Activated CD4-positive, alpha-beta T cell treated with anti-CD3 and anti-CD28 coated beads for 48 hours (primary cell): ENCODE measurements at regions not wholly inside any gene's neighbourhood (a gene's known extent, or its start where the extent isn't known, plus 50 kb on each side); places are given as distances from the start of the nearest gene placed in this dataset.
"Not testable (repeated sequence)": the region's sequence is repeated elsewhere in the genome, so short reads cannot be mapped to it uniquely, and the experiment has no call there.

ENCODE experiments used
- DNase-seq: peaks from one replicate; pipeline ENCODE4 v3.0.0-alpha.2; 2020

DNA sequence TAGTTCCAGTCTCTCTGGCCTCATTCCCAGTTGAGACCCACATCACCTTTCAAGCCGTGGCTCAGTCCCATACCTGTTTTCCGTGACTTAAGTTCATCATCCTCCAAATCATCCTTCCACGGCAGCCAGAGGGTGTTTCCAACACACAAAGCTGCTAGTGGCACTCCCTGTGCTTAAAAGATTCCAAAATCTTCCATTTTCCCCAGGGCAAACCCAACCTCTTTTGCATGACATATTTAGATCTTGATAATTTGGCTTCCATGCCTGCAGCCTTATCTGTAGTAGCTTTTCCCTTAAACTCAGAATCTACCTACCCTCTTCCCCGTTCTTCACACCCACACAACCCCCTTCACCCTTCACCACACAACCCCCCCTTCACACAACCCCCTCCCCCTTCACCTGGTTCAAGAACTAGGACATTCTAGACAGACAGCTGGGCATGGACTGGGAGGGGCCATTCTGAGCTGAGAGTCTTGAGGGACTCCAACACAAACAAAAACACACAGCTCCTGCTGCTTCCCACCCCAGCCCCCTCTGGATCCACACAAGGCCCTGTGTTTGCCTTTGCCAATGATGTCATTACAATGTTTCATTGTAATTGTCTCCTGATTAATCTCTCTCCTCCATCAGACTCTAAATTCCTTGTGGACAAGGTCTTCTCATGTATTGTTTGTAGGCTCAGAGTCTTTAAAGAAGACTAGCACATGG is 268.2 kb downstream of the SH3GL2 start:
- no peak for DNase-seq

DNA sequence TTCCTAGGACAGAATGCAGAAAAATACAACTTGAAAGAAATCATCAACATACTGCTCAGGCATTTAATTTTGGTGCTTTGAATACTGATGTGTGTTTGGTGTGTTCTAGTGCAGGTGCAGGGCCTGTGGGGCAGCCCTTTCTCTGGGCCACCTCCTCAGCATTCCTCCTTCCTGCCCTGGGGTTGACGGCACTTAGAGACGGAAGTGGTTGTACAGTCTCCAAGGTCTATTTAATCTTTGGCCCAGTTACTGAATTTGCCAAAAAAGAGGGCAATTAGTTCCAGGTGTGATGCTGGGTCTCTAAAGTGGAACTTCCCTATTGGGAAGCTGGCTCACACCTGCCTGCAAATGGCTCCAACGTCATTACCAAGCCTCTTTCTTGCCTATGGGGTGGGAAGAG is 269.0 kb downstream of the SH3GL2 start:
- no peak for DNase-seq

DNA sequence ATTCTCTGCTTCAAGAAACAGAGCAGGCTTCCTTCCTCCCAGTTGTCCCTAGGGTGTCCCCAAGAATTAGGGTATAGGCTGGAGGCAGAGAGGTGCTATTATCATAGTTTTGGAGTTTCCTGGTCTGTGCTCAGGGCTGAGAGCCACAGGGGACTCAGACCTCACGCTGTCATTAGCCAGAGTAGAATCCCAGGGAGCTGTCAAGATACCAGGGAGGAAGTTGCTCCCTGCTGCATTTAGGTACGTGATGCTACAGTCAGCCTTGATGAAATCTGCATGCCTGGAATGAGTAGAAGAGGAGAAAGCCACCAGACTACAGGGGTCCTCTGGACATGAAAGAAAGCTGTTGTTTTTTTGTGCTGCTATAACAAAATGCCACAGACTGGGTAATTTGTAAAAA is 273.2 kb downstream of the SH3GL2 start:
- DNase-seq, result no peak

DNA sequence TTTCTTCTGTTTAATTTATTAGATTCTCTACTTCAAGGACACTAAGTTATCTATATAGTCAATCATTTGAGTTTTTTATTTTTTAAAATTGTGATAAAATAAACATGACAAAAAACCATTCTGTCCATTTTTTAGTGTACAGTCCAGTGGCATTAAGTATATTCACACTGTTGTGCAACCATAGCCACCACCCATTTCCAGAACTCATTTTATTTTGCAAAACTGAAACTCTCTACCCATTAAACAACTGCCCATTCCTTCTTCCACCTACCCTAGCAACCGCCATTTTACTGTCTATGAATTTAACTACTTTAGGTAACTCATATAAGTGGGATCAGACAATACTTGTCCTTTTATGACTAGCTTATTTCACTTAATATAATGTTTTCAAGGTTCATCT is 275.6 kb downstream of the SH3GL2 start:
- no peak for DNase-seq

DNA sequence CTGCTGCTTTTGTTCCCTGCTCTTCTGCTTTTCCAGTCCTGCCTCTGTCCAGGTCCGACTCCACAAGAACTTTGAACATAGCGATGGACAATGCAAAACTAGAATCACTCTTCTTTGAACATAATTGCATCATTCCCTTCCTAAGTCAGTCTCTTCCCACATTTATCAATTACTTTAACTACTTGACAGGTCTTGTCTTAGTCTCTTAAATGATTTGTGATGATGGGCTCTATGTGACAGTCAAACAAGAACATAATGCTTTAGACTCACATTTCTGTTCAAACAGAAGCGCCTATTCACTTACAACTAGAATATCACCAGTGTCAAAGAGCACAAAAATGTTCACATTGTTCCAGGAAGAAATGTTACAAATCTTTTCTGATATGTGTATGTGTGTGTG is 278.1 kb downstream of the SH3GL2 start:
- no peak for DNase-seq

DNA sequence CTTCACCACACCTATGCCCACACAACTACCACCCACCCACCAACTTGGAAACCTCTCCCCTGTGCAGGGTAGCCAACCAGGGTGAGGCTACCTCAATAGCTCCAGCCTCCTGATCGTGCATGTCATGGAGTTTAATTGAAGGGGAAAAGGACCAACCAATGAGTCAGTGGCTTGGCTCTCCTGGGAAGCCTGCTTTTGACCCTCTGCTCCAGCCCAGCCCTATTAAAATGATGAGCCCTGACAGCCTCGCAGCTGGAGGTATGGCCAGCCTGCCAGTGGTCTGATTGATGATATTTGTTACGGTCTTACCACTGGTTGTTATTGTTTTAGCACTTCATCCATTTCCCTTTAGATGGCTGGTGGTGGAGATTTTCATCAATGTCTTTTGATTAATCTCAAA is 280.4 kb downstream of the SH3GL2 start:
- no peak for DNase-seq

DNA sequence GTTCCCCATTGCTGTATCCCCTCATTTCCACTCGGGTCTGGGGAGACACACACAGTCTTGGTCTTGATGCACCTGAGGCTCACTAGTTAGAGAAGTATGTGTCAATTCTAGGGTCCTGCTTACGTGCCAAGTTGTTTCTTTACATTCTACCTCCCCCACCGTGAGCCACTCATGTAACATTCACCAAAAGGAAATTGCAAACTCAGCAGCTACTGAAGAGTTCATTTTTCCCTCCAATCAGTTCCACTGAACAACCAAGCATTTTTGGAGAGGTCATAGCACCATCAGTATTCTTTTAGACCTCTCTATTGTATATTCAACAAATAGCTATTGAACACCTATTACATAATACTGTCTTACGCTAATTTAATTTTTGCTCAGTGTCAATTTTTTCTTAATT is 281.1 kb downstream of the SH3GL2 start:
- DNase-seq, result no peak

DNA sequence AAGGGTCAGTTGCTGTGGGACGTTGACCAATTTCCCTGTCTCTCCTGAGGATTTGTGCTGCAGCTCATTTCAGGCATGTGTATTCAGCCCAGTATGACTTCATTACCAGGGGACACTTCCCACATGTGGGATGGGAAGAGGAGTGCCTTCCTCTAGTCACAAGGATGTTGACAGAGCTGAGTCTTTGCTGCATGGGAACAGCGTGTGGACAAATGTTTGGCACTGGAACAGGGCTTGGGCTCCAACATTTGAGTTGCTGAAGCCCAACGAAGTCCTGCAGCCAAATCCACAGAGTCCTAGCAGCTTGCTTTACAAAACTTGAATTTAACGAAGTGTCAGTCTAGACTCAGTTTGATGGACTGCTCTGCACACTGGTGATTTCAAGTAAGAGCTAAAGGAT is 283.2 kb downstream of the SH3GL2 start:
- DNase-seq, result no peak

DNA sequence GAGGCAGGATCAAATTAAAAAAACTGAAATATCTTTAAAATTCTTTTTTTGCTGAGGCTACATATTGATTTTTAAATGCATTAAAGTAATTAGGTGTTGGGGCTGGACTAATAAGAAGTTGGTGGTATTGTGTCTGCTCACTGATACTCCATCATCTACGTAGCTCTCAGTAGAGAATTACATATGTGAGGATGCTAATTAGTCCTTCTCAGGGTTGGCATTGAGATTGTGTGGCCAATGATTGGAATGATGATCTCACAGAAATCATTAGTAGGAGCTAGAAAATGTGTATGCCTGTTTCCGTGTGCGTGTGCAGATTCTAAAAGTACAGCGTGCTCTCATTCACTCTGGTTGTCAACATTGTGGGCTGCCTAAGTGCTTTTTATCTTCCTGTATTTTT is 283.8 kb downstream of the SH3GL2 start:
- no peak for DNase-seq

DNA sequence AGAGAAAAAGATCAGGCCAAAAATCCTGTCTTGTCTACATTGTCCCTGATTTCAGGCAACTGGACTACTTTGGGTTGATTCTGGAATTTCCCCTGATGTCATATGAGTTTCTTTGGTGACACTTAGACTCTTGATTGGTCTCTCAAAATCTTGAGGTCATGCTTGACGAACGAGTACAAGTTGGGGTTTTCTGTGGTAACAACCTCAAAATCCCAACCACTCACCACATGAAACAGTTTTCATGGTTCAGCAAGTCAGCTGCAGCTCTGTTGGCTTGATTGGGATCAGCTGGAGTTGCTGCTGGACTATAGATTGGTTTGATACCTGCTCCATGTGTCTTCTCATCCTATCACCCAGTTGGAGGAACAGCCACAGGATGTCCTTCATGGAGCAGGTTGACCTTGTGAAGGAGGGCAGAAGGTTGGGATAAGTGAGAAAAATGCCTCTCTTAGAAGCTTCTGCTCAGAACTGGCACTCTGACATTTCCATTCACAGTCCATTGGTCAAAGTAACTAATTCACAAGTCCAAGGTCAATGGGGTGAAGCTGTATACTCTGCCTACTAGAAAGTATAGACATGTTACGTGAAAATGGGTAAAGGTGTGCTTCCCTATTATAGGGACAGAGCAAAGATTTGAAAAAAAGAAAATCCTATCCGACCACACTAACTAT is 284.5 kb downstream of the SH3GL2 start:
- DNase-seq, result no peak

DNA sequence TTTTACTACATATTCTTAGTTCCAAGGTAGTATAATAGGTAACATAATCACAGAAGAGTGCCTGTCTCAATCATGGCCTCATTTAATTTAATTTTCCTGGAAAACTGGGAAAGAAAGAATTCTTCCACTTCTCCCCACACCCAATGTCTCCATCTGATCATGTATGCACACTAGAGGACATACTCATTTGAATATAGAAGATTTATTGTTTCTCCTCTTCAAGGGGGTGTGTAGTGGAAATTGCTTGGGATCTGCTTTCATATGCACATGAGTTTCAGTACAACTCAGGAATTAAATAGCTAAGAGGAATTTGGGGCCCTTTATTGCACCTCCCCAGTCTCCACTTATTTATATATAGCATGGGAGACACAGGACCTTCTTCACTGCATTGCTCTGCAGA is 285.1 kb downstream of the SH3GL2 start:
- DNase-seq, result no peak

DNA sequence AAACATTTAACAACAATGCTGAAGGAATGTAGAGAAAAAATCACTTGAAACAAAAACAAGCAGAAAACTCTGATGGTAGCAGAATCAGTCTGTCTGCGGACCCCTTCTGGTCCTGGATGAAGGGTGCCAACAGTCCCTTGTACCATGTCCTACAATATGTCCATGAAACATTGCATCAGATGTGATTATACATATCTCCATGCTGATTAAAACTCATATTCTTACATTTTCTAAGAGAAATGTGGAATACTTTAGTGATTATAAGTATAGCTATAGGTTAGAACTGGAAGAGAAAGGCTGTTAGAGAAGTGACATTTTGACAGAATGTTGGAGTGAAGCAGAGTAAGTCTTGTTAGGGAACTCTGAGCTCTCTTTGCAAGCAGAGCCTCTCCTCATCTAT is 286.1 kb downstream of the SH3GL2 start:
- no peak for DNase-seq

DNA sequence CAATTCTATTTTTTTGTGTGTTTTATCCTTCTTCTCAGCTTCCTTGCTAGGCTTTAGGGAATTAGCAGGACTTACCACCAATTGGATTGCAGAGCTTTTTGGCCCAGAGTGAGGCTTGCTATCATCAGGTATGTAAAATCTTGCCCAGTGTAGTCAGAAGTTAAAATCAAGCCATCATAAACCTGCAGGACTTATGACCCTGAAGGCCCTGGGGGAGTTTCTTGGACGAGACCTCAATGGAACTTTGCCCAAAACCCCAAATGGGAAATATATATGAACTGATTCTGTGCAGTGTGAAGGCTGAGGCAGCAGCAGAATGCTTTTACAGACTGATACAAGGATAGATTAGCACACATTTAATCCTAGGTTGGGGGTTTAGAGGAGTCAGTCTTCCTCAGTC is 287.0 kb downstream of the SH3GL2 start:
- DNase-seq, result no peak

DNA sequence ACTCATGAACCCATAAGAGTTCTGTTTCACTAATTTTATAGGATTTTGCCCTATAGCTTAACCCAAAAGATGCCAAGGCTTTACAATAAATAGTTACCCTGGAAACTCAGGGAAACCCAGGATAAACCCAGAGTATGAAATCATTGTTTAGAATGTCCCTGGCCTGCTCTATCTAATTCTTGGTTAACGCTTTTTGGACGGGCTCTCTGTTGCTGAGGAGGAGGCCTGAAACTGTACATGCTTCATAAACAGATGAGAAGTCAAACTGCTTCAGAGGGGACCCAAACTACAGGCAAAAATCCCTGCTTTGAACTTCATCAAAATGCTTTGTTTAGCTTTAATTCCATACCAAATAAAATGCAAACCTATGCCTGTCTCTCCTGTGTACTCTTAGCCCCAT is 291.9 kb downstream of the SH3GL2 start:
- no peak for DNase-seq

DNA sequence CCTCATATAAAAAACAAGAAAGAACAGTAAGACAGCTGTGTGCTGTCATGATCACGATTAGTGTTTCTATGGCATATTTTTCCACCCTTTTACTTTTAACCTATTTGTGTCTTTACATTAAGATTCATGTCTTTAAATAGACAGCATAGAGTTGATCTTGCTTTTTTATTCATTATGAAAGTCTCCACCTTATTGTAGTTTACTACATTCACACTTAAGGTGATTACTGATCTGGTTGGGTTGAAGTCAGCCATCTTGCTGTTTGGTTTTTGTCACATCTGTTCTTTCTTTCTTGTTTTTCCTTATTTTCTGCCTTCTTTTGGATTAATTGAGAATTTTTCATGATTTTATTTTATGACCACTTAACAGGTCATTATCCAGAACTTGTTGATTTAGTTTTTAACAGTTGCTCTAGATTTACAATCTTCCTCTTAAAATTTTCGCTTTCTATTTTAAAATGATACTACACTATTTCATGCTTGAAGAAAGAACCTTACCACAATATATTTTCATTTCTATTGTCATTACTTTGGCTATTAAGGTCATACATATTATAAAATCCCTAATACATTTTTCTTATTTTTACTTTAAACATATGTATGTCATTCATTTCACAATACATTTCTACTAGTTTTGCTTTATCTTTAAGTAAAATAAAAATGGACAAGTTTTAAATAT is 292.5 kb downstream of the SH3GL2 start:
- no peak for DNase-seq

DNA sequence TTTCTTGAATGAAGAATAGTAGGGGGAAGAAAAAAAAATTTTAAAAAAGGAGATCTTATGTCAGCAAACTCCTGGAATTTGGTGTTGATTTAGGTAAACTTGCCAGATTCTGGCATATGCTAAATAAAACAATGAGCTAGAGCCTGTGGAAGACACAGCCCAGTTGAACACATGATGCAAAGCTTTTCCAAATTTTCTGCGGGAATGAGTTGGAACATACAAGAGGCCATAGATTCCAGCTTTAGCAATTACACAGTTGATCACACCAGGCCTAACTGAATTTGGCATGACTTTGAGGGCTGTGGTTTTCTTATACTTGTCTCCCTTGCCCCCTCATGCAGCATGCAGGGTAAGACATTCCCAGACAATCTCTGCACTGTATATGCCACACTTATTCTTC is 297.0 kb downstream of the SH3GL2 start:
- DNase-seq, result no peak

DNA sequence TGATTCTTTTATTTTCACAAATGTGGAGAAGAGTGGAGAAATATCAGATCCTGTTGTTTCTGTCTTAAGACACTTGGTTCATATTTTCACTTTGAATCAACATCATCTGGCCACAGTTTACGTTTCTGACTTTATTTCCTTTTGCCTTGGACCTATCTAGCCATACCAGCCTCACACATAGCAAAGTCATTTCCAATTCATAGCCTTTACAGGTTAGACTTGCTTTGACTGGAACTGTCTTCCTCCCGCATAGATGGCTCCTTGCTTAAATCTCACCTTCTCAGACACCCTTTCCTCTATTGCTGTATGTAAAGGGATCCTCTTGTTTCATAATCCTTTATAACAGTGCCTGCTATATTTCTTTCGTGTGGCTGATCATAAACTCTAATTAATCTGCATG is 297.8 kb downstream of the SH3GL2 start:
- no peak for DNase-seq

DNA sequence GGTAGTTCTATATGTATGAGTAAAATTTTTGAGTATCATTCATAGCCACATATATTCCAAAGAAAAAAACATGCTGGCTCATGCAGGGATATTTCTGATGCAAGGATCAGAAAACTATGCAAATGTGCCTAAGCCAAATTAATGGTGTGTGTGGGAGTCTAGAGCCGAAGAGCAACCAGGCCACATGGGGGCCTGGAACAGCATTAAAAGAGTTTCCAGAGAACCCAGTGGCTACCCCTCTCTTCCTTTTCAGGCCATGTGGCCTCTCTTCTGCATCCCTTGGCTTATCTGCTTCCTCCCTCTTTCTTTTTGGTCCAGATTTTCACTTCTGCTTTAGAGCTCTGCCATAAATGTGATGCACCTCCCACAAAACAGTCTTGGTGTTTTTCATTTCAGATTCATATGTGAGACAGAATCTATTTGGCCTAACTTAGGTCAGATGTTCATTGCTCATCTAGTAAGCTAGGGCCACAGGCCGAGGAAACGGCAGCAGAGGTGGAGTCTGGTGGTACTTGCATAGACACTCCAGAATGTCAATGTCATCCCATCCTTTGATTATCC is 300.0 kb downstream of the SH3GL2 start:
- no peak for DNase-seq

DNA sequence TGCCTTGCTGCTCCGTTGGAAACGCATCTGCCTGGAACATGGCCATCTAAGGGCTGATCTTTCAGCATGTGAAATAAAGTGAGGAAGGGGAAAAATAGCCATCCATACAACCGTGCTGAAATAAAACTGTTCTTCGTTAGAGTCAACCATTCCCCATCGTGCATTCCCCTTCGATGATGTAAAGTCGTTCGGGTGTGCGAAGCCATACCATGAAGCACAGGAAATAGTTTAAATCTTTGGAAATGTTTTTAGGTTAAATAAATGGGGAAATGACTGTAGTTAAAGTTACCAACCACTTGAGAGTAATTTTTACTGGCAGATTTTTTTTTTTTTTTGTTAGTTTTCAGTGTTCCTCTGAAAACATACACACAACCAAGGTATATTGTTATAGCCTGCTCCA is 302.5 kb downstream of the SH3GL2 start:
- DNase-seq, result no peak

DNA sequence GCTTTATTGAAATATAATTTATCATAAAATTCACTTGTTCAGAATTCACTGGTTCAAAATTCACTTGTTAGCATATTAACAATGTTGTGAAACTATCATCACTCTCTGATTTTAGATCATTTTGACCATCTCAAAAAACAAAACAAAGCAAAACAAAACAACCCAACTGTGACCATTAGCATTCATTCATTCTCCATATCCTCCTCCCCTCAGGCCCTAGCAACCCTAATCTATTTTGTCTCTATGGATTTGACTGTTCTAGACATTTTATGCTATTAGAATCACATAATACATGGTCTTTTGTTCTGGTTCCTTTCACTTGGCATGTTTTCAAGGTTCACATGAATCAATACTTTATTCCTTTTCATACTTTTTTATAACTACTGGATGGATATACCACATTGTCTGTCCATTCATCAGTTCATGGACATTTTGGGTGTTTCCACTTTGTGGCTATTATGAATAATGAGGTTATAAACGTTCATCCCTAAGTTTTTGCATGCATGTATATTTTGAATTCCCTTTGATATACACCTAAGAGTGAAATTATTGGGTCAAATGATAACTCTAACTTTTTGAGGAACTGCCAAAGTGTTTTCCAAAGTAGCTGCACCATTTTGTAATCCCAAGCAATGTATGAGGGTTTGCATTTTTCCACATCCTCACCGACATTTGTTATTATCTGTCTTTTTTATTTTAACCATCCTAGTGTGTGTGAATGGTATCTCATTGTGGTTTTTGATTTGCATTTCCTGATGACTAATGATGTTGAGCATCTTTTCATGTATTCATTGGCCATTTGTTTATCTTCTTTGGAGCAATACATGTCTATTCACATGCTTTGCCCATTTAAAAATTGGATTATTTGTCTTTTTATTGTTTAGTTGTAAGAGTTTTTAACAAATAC is 304.1 kb downstream of the SH3GL2 start:
- no peak for DNase-seq

DNA sequence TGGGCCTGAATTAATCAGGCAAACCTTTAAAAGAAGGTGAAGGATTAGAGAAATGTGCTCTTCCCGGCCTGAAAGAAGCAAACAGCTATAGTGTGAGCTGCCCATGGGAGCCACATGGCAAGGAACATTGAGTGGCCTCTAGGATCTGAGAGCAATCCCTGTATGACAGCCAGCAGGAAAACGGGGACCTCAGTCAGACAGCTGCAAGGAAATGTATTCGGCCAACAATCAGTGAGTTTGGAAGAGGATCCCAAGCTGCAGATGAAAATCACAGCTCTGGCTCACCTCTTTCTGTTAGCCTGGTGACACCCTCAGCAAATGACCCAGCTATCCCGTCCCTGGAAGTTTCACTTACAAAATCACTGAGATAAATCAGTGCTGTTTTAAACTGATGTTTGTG is 309.2 kb downstream of the SH3GL2 start:
- DNase-seq, result no peak

DNA sequence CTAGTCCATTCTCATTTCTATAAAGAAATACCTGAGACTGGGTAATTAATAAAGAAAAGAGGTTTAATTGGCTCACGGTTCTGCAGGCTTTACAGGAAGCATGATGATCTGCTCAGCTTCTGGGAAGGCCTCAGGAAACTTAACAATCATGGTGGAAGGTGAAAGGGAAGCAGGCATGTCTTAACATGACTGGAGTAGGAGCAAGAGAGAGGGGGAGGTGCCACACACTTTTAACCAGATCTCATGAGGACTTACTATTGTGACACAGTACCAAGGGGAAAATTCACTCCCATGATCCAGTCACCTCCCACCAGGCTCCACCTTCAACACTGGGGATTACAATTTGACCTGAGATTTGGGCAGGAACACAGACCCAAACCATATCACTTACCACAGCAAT is 310.1 kb downstream of the SH3GL2 start:
- not testable (repeated sequence) for DNase-seq
